OCI-LY3 (cell line): ENCODE measurements at regions not wholly inside any gene's neighbourhood (a gene's known extent, or its start where the extent isn't known, plus 50 kb on each side); places are given as distances from the start of the nearest gene placed in this dataset.

ENCODE experiments used
- EZH2phosphoT487 ChIP-seq: fragments of 200-600 bp; shearing (Covaris generic); IDR thresholded peaks from 2 replicates; pipeline ENCODE4 v1.6.1; 2018; ENCODE audit warnings: antibody characterized with exemption, mixed run types, low read depth
- TF ChIP-seq, protein P1 (sequence below): fragments of 200-600, 300-600 bp; sonication (generic); IDR thresholded peaks from 2 replicates; pipeline ENCODE4 v1.5.1; 2014; ENCODE audit warnings: antibody characterized with exemption, low read length, low read depth

DNA sequence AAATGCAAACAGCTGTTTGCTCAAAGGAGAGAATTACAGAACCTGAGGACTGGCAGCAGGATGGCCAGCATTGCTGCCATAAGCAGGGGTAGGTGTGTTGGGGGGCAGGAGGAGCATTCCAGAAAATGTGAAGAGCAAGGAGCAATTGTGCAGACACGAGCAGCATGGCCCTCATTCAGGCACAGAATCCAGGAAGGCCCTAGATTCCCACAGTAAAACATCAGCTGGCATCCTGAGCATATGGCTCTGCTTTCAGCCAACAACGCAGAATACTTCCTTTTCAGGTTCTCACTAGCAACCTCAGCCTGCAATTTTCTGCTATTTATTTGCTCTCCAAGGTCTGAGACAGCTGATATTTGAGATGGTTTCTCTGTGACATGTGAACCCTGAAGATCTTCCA is 243.4 kb upstream of the POU3F2 start:
- TF ChIP-seq, protein P1, sequence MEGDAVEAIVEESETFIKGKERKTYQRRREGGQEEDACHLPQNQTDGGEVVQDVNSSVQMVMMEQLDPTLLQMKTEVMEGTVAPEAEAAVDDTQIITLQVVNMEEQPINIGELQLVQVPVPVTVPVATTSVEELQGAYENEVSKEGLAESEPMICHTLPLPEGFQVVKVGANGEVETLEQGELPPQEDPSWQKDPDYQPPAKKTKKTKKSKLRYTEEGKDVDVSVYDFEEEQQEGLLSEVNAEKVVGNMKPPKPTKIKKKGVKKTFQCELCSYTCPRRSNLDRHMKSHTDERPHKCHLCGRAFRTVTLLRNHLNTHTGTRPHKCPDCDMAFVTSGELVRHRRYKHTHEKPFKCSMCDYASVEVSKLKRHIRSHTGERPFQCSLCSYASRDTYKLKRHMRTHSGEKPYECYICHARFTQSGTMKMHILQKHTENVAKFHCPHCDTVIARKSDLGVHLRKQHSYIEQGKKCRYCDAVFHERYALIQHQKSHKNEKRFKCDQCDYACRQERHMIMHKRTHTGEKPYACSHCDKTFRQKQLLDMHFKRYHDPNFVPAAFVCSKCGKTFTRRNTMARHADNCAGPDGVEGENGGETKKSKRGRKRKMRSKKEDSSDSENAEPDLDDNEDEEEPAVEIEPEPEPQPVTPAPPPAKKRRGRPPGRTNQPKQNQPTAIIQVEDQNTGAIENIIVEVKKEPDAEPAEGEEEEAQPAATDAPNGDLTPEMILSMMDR, result no peak
- no peak for TF ChIP-seq EZH2phosphoT487
